Tibial nerve (tissue), 4 donors: ENCODE measurements at regions not wholly inside any gene's neighbourhood (a gene's known extent, or its start where the extent isn't known, plus 50 kb on each side); places are given as distances from the start of the nearest gene placed in this dataset.
"Not testable (repeated sequence)": the region's sequence is repeated elsewhere in the genome, so short reads cannot be mapped to it uniquely, and the experiment has no call there.

Experiments used
- DNase-seq, 2 donors: peaks; one replicate each; pipeline ENCODE4 v3.0.0-alpha.2; 2019; ENCODE audit warnings: low spot score in 2 of 2
- H3K27ac ChIP-seq, 4 donors: fragments of 200-600 bp; sonication (generic) in 3 of 4; one replicate each; pipeline ENCODE4 v1.5.1; 2017 to 2019; ENCODE audit warnings: mild to moderate bottlenecking in 1 of 4
- H3K27me3 ChIP-seq, 2 donors: fragments of 200-600 bp; sonication (generic) in 1 of 2; one replicate each; pipeline versions ENCODE4 v1.5.1 to v1.6.0; 2017 to 2019
- H3K36me3 ChIP-seq, 3 donors: fragments of 200-600 bp; sonication (generic); one replicate each; pipeline ENCODE4 v1.5.1; 2018 to 2019
- H3K4me1 ChIP-seq, 4 donors: fragments of 200-600 bp; sonication (generic) in 3 of 4; one replicate each; pipeline ENCODE4 v1.5.1; 2017 to 2019
- H3K4me3 ChIP-seq, 4 donors: fragments of 200-600 bp; sonication (generic) in 3 of 4; one replicate each; pipeline ENCODE4 v1.5.1; 2017 to 2019; ENCODE audit warnings: mild to moderate bottlenecking in 1 of 4, moderate library complexity in 1 of 4
- H3K9me3 ChIP-seq, 4 donors: fragments of 200-600 bp; sonication (generic) in 3 of 4; one replicate each; pipeline ENCODE4 v1.5.1; 2017 to 2019
- CTCF ChIP-seq, 5 experiments: fragments of 200-600 bp in 3 of 5; fragments of 450-650 bp in 2 of 5; sonication (generic) in 3 of 5; IDR thresholded peaks; one replicate each; pipeline ENCODE4 v1.5.1; 2016 to 2019; ENCODE audit warnings: antibody characterized with exemption in 5 of 5, mild to moderate bottlenecking in 3 of 5, moderate library complexity in 2 of 5
- EP300 ChIP-seq, 2 donors: sonication (generic); formaldehyde crosslinking; IDR thresholded peaks; one replicate each; pipeline ENCODE4 v1.6.1; 2017; ENCODE audit warnings: antibody characterized with exemption in 2 of 2, mild to moderate bottlenecking in 1 of 2
- POLR2A ChIP-seq, 2 donors: fragments of 450-650 bp; IDR thresholded peaks; one replicate each; pipeline ENCODE4 v1.6.1; 2017; ENCODE audit warnings: antibody characterized with exemption in 2 of 2, mild to moderate bottlenecking in 2 of 2, moderate library complexity in 2 of 2
- WGBS, 2 donors: methylation state at CpG; one replicate each; pipeline ENCODE4 v1.1.5; 2018; 5-methylcytosine and 5-hydroxymethylcytosine counted together

- Histone ChIP-seq H3K4me3 (no peak overlapping the region), H3K27me3 (no peaks in the 10 kb centered on the region), H3K36me3 (no peaks in the 10 kb centered on the region), H3K4me1 (no peaks in the 10 kb centered on the region), H3K27ac (no peak overlapping the region), H3K9me3 (peaks cover 0 to 13% (median 0%) of the 10 kb centered on the region in 4 donors)
- TF ChIP-seq POLR2A (IDR thresholded peaks at IDR 0.05) = no peak
- no peak for TF ChIP-seq EP300 (IDR thresholded peaks at IDR 0.05)
- TF ChIP-seq CTCF (IDR thresholded peaks at IDR 0.05) = no peak
- WGBS, 2 donors = 82 to 83% methylated on average over 3 of the region's 3 CpGs
- no peak for DNase-seq
These were observed 183.0 kb downstream of the TMEM114 start for GRCh38 chr16:8407351-8407750.

GRCh38 chr16:8403978-8404749, 186.1 kb downstream of the TMEM114 start:
- no peak overlapping the region for H3K4me3 ChIP-seq

GRCh38 chr16:8402981-8403843, 187.1 kb downstream of the TMEM114 start:
- no peak for TF ChIP-seq POLR2A (IDR thresholded peaks at IDR 0.05)
- TF ChIP-seq CTCF (IDR thresholded peaks at IDR 0.05) = no peak
- no peak for TF ChIP-seq EP300 (IDR thresholded peaks at IDR 0.05)
- no peak overlapping the region for H3K27ac ChIP-seq
- H3K9me3 ChIP-seq = peaks cover 0 to 13% (median 0%) of the 10 kb centered on the region in 4 donors
- no peak for DNase-seq
- H3K4me1 ChIP-seq = no peaks in the 10 kb centered on the region
- H3K36me3 ChIP-seq = no peaks in the 10 kb centered on the region
- no peaks in the 10 kb centered on the region for H3K27me3 ChIP-seq
- no peak overlapping the region for H3K4me3 ChIP-seq
- WGBS, 2 donors = 74 to 86% methylated on average over 11 of the region's 11 CpGs

More at GRCh38 chr16:8403978-8404749, 186.1 kb downstream of the TMEM114 start:
- no peak for DNase-seq
- 70 to 77% methylated on average over 13 of the region's 13 CpGs for WGBS, 2 donors
- H3K27ac ChIP-seq = no peak overlapping the region
- no peaks in the 10 kb centered on the region for H3K27me3 ChIP-seq
- TF ChIP-seq POLR2A (IDR thresholded peaks at IDR 0.05) = no peak
- TF ChIP-seq EP300 (IDR thresholded peaks at IDR 0.05) = no peak
- no peak for TF ChIP-seq CTCF (IDR thresholded peaks at IDR 0.05)
- H3K9me3 ChIP-seq = peaks cover 0 to 13% (median 0%) of the 10 kb centered on the region in 4 donors
- no peaks in the 10 kb centered on the region for H3K4me1 ChIP-seq
- no peaks in the 10 kb centered on the region for H3K36me3 ChIP-seq

- H3K9me3 ChIP-seq = peaks cover 0 to 12% (median 0%) of the 10 kb centered on the region in 4 donors
- H3K4me3 ChIP-seq, DNase-seq, H3K36me3 ChIP-seq, H3K27ac ChIP-seq, H3K4me1 ChIP-seq, H3K27me3 ChIP-seq: not testable (repeated sequence)
- WGBS, 2 donors = 85 to 86% methylated on average over 6 of the region's 6 CpGs
These were observed 189.6 kb downstream of the TMEM114 start for GRCh38 chr16:8400683-8401082.

GRCh38 chr16:8398548-8398947, 191.8 kb downstream of the TMEM114 start:
- DNase-seq = no peak
- TF ChIP-seq POLR2A (IDR thresholded peaks at IDR 0.05) (no peak), CTCF (IDR thresholded peaks at IDR 0.05) (no peak), EP300 (IDR thresholded peaks at IDR 0.05) (no peak)
- no peaks in the 10 kb centered on the region for H3K27me3 ChIP-seq
- peaks cover 0 to 2% (median 0%) of the 10 kb centered on the region in 4 donors for H3K9me3 ChIP-seq
- H3K4me3 ChIP-seq = no peak overlapping the region
- H3K4me1 ChIP-seq = no peaks in the 10 kb centered on the region
- 85 to 92% methylated on average over 2 of the region's 2 CpGs for WGBS, 2 donors
- H3K27ac ChIP-seq = no peak overlapping the region
- no peaks in the 10 kb centered on the region for H3K36me3 ChIP-seq
